ENCODE measurements at regions not wholly inside any gene's neighbourhood (a gene's known extent, or its start where the extent isn't known, plus 50 kb on each side); places are given as distances from the start of the nearest gene placed in this dataset.

DNA sequence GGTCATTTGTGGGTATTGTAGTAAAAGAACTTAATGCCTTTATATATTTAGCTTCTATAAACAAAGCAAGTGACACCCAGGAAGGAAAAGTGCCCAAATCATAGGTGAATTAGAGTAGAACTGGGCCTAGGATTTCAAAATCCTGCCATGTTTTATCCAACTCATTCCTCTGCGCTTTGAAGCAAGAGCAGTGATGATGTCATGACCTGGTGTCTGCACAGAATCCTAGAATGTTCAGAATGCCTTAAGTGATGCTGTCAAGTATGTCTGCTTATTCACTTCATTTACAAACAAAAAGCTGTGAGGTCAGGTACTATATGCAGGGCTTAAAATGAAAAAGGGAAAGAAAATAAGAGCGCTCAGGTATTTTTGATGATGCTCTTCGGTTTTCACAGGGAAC is 737.2 kb upstream of the ANKRD30A start:
- Histone ChIP-seq H4K20me1 (ENCODE audit: control insufficient read depth, insufficient read depth) (no peaks in the 10 kb centered on the region), H3K9ac (ENCODE audit: control insufficient read depth, insufficient read depth, low read length) (no peak overlapping the region), H3K9me3 (replicated peaks; ENCODE audit: control insufficient read depth, insufficient read depth, low read length) (no peaks in the 10 kb centered on the region), H3K27me3 (replicated peaks in 1 of 2; ENCODE audit: control insufficient read depth in 2 of 2, insufficient read depth in 2 of 2, low read length in 1 of 2) (no peaks in the 10 kb centered on the region), H3K4me3 (no peak overlapping the region), H3K4me2 (ENCODE audit: control insufficient read depth, insufficient read depth) (no peak overlapping the region), H3K4me1 (ENCODE audit: control insufficient read depth, insufficient read depth, low read length) (no peaks in the 10 kb centered on the region), H3K27ac (ENCODE audit: control insufficient read depth, insufficient read depth) (no peak overlapping the region), H3K36me3 (ENCODE audit: control insufficient read depth in 2 of 2, insufficient read depth in 2 of 2, low read length in 1 of 2) (no peaks in the 10 kb centered on the region), H3K79me2 (ENCODE audit: control insufficient read depth, insufficient read depth, low read length) (no peaks in the 10 kb centered on the region), H2AFZ (ENCODE audit: control insufficient read depth, low read depth, low read length) (no peak overlapping the region)
- FAIRE-seq (no peak), ATAC-seq (no peak), DNase-seq (ENCODE audit: low read depth, low spot score) (no peak)
- ChIA-PET RAD21 (ENCODE audit: unreplicated experiment) (no interaction called here), SMC1A (ENCODE audit: uncharacterized antibody, unreplicated experiment) (no interaction called here), CTCF (no interaction called here), POLR2A (no interaction called here)
- in situ Hi-C loops (cut with MboI) (no loop called here), intact Hi-C loops (cut with micrococcal nuclease; ENCODE audit: unreplicated experiment) (no loop called here)
- TF ChIP-seq RAD51 (IDR thresholded peaks at IDR 0.05): no peak
- no peak for TF ChIP-seq TCF3 (IDR thresholded peaks at IDR 0.05; ENCODE audit: borderline replicate concordance, insufficient read depth, low read depth, low read length)
- TF ChIP-seq STAT3 (IDR thresholded peaks at IDR 0.05; ENCODE audit: low read depth, low read length): no peak
- no peak for TF ChIP-seq ZNF622 (IDR thresholded peaks at IDR 0.05)
- TF ChIP-seq BMI1 (IDR thresholded peaks at IDR 0.05; ENCODE audit: borderline replicate concordance): no peak
- TF ChIP-seq RCOR1 (conservative IDR thresholded peaks at IDR 0.05; ENCODE audit: low read depth, low read length): no peak
- TF ChIP-seq, protein P1, sequence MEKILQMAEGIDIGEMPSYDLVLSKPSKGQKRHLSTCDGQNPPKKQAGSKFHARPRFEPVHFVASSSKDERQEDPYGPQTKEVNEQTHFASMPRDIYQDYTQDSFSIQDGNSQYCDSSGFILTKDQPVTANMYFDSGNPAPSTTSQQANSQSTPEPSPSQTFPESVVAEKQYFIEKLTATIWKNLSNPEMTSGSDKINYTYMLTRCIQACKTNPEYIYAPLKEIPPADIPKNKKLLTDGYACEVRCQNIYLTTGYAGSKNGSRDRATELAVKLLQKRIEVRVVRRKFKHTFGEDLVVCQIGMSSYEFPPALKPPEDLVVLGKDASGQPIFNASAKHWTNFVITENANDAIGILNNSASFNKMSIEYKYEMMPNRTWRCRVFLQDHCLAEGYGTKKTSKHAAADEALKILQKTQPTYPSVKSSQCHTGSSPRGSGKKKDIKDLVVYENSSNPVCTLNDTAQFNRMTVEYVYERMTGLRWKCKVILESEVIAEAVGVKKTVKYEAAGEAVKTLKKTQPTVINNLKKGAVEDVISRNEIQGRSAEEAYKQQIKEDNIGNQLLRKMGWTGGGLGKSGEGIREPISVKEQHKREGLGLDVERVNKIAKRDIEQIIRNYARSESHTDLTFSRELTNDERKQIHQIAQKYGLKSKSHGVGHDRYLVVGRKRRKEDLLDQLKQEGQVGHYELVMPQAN (conservative IDR thresholded peaks at IDR 0.05): no peak
- TF ChIP-seq, protein P2, sequence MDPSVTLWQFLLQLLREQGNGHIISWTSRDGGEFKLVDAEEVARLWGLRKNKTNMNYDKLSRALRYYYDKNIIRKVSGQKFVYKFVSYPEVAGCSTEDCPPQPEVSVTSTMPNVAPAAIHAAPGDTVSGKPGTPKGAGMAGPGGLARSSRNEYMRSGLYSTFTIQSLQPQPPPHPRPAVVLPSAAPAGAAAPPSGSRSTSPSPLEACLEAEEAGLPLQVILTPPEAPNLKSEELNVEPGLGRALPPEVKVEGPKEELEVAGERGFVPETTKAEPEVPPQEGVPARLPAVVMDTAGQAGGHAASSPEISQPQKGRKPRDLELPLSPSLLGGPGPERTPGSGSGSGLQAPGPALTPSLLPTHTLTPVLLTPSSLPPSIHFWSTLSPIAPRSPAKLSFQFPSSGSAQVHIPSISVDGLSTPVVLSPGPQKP (IDR thresholded peaks at IDR 0.05; ENCODE audit: low read depth, low read length): no peak
- TF ChIP-seq PAX8 (IDR thresholded peaks at IDR 0.05): no peak
- TF ChIP-seq ATF7 (IDR thresholded peaks at IDR 0.05; ENCODE audit: low read depth): no peak
- TF ChIP-seq, protein P3, sequence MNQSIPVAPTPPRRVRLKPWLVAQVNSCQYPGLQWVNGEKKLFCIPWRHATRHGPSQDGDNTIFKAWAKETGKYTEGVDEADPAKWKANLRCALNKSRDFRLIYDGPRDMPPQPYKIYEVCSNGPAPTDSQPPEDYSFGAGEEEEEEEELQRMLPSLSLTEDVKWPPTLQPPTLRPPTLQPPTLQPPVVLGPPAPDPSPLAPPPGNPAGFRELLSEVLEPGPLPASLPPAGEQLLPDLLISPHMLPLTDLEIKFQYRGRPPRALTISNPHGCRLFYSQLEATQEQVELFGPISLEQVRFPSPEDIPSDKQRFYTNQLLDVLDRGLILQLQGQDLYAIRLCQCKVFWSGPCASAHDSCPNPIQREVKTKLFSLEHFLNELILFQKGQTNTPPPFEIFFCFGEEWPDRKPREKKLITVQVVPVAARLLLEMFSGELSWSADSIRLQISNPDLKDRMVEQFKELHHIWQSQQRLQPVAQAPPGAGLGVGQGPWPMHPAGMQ (IDR thresholded peaks at IDR 0.05; ENCODE audit: borderline replicate concordance): no peak
- no peak for TF ChIP-seq NFYB (IDR thresholded peaks at IDR 0.05; ENCODE audit: insufficient read depth, low read depth, low read length)
- TF ChIP-seq CEBPB (IDR thresholded peaks at IDR 0.05; ENCODE audit: borderline replicate concordance in 1 of 2, low read depth in 2 of 2, low read length in 2 of 2): no peak
- TF ChIP-seq POLR2AphosphoS2 (IDR thresholded peaks at IDR 0.05; ENCODE audit: low read depth, low read length): no peak
- no peak for TF ChIP-seq RELA (IDR thresholded peaks at IDR 0.05; ENCODE audit: borderline replicate concordance, partially characterized antibody)
- no peak for TF ChIP-seq RBBP5 (conservative IDR thresholded peaks at IDR 0.05)
- no peak for TF ChIP-seq PRDM15 (CRISPR knock-in tag; IDR thresholded peaks at IDR 0.05)
- TF ChIP-seq SUZ12 (IDR thresholded peaks at IDR 0.05; ENCODE audit: unreplicated experiment): no peak
- TF ChIP-seq SREBF2 (IDR thresholded peaks at IDR 0.05; ENCODE audit: low read length): no peak
- TF ChIP-seq IRF4 (IDR thresholded peaks at IDR 0.05; ENCODE audit: low read depth, low read length): no peak
- no TSS peak for BruUV-seq (replicated peaks)
- WGBS (ENCODE audit: insufficient coverage, insufficient replicate concordance, low lambda C conversion rate, missing lambda C conversion rate): 12% methylated on average over 3 of the region's 3 CpGs
